Fibroblast of villous mesenchyme (primary cell): ENCODE measurements at regions not wholly inside any gene's neighbourhood (a gene's known extent, or its start where the extent isn't known, plus 50 kb on each side); places are given as distances from the start of the nearest gene placed in this dataset.

Experiments
- DNase-seq: peaks from one replicate; pipeline ENCODE4 v3.0.0-alpha.2; 2010; ENCODE audit warnings: low read depth
- H3K4me3 ChIP-seq: 2 replicates; pipeline ENCODE4 v1.5.1; 2011; ENCODE audit warnings: low read depth, mild to moderate bottlenecking, low read length
- TF ChIP-seq, protein P1 (sequence below): IDR thresholded peaks from 2 replicates; pipeline ENCODE4 v1.5.1; 2012; ENCODE audit warnings: low read depth, mild to moderate bottlenecking, low read length; ENCODE audit not compliant: insufficient read depth

DNA sequence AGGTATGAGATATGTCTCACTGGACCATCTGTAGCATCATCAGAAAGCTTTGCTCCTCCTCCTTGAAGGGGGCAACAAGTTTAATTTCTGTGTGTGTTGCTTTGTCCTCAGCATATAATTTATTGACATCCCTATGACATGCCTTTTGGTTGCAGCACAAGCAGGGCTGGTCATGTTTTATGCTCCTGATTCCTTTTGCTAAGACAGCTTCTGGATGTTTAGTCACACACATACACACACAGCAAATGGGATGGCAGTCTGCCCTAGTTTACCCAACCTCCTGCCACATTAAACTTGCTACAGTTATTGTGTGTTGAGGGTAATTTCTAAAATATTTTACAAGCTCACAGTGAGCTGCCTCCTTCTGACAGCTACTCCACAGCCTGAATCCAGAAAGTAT is 217.9 kb upstream of the RXFP2 start:
- TF ChIP-seq, protein P1, sequence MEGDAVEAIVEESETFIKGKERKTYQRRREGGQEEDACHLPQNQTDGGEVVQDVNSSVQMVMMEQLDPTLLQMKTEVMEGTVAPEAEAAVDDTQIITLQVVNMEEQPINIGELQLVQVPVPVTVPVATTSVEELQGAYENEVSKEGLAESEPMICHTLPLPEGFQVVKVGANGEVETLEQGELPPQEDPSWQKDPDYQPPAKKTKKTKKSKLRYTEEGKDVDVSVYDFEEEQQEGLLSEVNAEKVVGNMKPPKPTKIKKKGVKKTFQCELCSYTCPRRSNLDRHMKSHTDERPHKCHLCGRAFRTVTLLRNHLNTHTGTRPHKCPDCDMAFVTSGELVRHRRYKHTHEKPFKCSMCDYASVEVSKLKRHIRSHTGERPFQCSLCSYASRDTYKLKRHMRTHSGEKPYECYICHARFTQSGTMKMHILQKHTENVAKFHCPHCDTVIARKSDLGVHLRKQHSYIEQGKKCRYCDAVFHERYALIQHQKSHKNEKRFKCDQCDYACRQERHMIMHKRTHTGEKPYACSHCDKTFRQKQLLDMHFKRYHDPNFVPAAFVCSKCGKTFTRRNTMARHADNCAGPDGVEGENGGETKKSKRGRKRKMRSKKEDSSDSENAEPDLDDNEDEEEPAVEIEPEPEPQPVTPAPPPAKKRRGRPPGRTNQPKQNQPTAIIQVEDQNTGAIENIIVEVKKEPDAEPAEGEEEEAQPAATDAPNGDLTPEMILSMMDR, result no peak
- no peak for DNase-seq
- no peak overlapping the region for H3K4me3 ChIP-seq

DNA sequence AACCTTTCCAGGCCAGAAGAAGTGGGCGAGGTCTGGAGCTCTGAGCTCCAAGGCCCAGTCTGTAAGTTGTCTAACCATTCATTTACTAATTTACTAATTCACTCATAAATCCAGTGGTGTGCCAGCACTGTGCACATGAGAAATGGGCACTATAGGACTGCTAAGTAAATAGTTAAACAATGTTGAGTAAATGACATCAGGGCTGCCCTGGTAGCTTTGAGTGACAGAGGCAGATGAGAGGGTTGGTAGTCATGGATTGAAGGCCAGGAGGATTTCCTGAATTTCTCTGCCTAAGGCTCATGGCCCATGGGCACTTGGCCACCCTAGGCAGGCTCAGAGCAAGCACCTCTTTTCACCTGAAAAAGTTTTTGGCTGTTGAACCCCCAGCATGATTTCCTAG is 216.9 kb upstream of the RXFP2 start:
- DNase-seq, result no peak
- TF ChIP-seq, protein P1, result no peak
- no peak overlapping the region for H3K4me3 ChIP-seq

DNA sequence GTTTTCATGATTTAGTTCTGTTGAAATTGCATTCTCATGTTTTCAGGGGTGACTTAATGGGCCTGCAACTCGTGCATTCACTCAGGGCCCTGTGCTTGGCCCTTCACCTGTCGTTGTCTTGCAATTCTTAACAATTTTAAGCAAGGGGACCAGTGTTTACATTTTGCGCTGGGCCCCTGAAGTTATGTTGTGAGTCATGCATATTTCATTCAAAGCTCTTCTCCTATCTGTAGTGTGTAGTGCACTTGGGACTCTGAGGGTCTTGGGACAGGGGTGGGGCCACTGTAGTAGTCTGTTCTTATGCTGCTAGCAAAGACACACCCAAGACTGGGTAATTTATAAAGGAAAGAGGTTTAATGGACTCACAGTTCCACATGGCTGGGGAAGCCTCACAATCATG is 211.2 kb upstream of the RXFP2 start:
- no peak overlapping the region for H3K4me3 ChIP-seq
- TF ChIP-seq, protein P1, result no peak
- no peak for DNase-seq

DNA sequence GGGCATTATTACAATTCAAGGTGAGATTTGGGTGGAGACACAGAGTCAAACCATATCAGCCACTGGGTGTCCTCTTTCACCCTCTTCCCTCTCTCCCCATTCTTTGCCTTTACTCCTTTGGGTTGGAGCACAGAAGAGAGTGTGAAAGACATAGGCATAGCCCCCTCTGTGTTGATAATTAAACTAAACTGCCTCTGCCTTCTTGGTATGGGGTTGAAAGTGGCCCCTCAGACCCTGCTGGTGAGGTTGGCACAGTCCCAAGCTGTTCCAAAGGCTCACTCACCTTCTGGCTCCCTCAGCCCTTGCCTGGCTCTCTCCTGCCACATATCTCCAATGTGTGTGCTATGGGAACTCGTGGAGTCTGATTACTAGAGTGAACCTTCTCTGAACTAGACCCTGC is 210.6 kb upstream of the RXFP2 start:
- DNase-seq, result no peak
- H3K4me3 ChIP-seq, result no peak overlapping the region
- TF ChIP-seq, protein P1, result no peak

DNA sequence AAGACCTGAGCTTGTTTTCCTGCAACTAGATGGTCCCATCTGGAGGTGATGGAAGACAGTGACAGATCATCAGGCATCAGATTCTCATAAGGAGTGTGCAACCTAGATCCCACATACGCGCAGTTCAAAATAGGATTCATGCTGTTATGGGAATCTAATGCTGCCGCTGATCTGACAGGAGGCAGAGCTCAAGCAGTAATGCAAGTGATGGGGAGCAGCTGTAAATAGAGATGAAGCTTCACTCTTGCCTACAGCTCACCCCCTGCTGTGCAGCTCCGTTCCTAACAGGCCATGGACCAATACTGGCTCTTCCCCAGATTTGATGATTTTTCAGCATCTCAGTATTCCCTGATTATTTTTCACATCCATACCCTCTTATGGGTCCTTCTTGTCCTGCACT is 208.4 kb upstream of the RXFP2 start:
- TF ChIP-seq, protein P1, result no peak
- H3K4me3 ChIP-seq, result no peak overlapping the region
- DNase-seq, result no peak

DNA sequence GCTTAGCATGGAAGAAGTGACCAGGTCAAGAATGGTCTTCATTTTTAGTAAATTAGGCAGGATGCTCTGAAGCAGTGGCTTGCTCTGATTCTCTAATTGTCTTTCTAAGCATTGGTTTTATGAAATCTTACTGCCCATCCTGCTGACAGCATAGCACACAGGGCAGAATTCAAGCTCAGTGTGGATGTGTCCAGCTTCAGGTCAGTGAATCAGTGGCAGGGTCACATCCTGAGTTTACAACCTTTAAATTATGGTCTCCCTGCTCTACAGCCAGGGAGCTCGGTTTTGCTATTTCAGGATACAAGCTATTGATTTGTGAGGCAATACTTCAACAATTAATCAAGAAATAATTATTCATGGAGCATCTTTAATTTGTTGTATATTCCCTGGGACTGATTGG is 202.3 kb upstream of the RXFP2 start:
- H3K4me3 ChIP-seq, result no peak overlapping the region
- no peak for DNase-seq
- TF ChIP-seq, protein P1, result no peak
